ENCODE measurements at regions not wholly inside any gene's neighbourhood (a gene's known extent, or its start where the extent isn't known, plus 50 kb on each side); places are given as distances from the start of the nearest gene placed in this dataset.

DNA sequence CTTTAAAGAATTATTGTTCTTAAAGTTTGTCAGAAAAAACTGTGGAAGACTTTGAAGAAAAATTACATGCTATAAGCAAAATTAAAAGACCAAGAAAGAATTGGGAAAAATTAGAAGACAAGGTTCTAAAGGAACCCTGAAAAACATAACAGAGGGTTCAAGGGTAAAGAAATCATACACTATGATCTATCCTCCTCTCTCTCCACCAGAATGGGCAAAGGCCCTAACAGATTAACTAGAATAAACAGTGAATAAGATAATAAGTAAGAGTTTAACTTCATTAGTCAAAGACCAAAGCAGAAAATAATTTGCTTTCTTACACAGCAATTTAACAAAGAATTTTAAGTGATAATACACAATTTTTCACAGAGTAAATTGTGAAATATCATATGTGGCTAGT is 201.2 kb upstream of the PDE10A start:
- TF ChIP-seq EZH2 (optimal IDR thresholded peaks at IDR 0.05; ENCODE audit: low read depth, low read length) (no peak), EZH2phosphoT487 (IDR thresholded peaks at IDR 0.05; ENCODE audit: low read length) (no peak), CTCF (IDR thresholded peaks at IDR 0.05; ENCODE audit: low read length) (no peak)
- H3F3A ChIP-seq (ENCODE audit: insufficient read depth, low read length) = no peaks in the 10 kb centered on the region

DNA sequence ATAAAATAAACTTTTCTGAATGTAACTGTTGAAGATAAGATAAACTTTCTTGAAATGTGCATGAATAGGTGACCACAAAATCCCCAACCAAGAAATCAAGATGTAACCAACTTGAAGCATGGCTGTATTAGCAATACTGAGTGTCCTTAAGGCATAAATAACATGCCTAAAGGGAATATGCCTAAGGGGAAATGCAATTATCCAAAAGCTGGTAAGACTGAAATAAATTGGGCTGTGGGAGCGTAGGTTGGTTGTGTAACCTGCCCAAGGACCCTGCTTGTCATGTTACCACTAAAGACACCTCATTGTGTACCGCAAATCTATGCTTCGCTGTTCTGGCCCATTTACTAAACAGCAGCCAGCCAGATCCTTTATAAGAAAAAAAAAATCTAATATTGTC is 200.8 kb upstream of the PDE10A start:
- Histone ChIP-seq H3K9me2 (replicated peaks; ENCODE audit: insufficient read depth, low read length) (no peaks in the 10 kb centered on the region), H3F3A (ENCODE audit: insufficient read depth, low read length) (no peaks in the 10 kb centered on the region), H3K27ac (ENCODE audit: low read length) (no peak overlapping the region), H3K9ac (ENCODE audit: low read length) (no peak overlapping the region), H2AFZ (ENCODE audit: low read length) (no peak overlapping the region), H3K79me2 (ENCODE audit: low read length) (no peaks in the 10 kb centered on the region), H3K4me1 (ENCODE audit: low read length) (no peaks in the 10 kb centered on the region), H4K20me1 (ENCODE audit: insufficient read depth, low read length) (no peaks in the 10 kb centered on the region), H3K27me3 (replicated peaks; ENCODE audit: insufficient read depth, low read length) (no peaks in the 10 kb centered on the region), H3K4me3 (ENCODE audit: low read length) (no peak overlapping the region), H3K36me3 (replicated peaks; ENCODE audit: insufficient read depth, low read length) (no peaks in the 10 kb centered on the region), H3K9me3 (replicated peaks; ENCODE audit: insufficient read depth, low read length) (no peaks in the 10 kb centered on the region), H3K4me2 (ENCODE audit: low read depth, low read length) (no peak overlapping the region)
- DNase-seq = no peak
- TF ChIP-seq EZH2phosphoT487 (IDR thresholded peaks at IDR 0.05; ENCODE audit: low read length) (no peak), EZH2 (optimal IDR thresholded peaks at IDR 0.05; ENCODE audit: low read depth, low read length) (no peak)

More for the DNA sequence above, 201.2 kb upstream of the PDE10A start:
- no peaks in the 10 kb centered on the region for H3K9me2 ChIP-seq (replicated peaks; ENCODE audit: insufficient read depth, low read length)
- H3K79me2 ChIP-seq (ENCODE audit: low read length) = no peaks in the 10 kb centered on the region
- no peaks in the 10 kb centered on the region for H4K20me1 ChIP-seq (ENCODE audit: insufficient read depth, low read length)
- no peak overlapping the region for H3K27ac ChIP-seq (ENCODE audit: low read length)
- H2AFZ ChIP-seq (ENCODE audit: low read length) = no peak overlapping the region
- no peak overlapping the region for H3K4me2 ChIP-seq (ENCODE audit: low read depth, low read length)
- H3K9me3 ChIP-seq (replicated peaks; ENCODE audit: insufficient read depth, low read length) = no peaks in the 10 kb centered on the region
- no peaks in the 10 kb centered on the region for H3K4me1 ChIP-seq (ENCODE audit: low read length)
- no peaks in the 10 kb centered on the region for H3K27me3 ChIP-seq (replicated peaks; ENCODE audit: insufficient read depth, low read length)
- H3K4me3 ChIP-seq (ENCODE audit: low read length) = no peak overlapping the region
- no peaks in the 10 kb centered on the region for H3K36me3 ChIP-seq (replicated peaks; ENCODE audit: insufficient read depth, low read length)
- no peak overlapping the region for H3K9ac ChIP-seq (ENCODE audit: low read length)
- no peak for DNase-seq

- no peaks in the 10 kb centered on the region for H3K79me2 ChIP-seq (ENCODE audit: low read length)
- no peak overlapping the region for H3K9ac ChIP-seq (ENCODE audit: low read length)
- no peaks in the 10 kb centered on the region for H3K27me3 ChIP-seq (replicated peaks; ENCODE audit: insufficient read depth, low read length)
- H3K36me3 ChIP-seq (replicated peaks; ENCODE audit: insufficient read depth, low read length) = no peaks in the 10 kb centered on the region
- H3K9me2 ChIP-seq (replicated peaks; ENCODE audit: insufficient read depth, low read length) = no peaks in the 10 kb centered on the region
- H3K4me1 ChIP-seq (ENCODE audit: low read length) = no peaks in the 10 kb centered on the region
- DNase-seq = no peak
- H3K27ac ChIP-seq (ENCODE audit: low read length) = no peak overlapping the region
- no peak for TF ChIP-seq EZH2phosphoT487 (IDR thresholded peaks at IDR 0.05; ENCODE audit: low read length)
- TF ChIP-seq CTCF (IDR thresholded peaks at IDR 0.05; ENCODE audit: low read length) = no peak
- TF ChIP-seq EZH2 (optimal IDR thresholded peaks at IDR 0.05; ENCODE audit: low read depth, low read length) = no peak
- no peak overlapping the region for H3K4me3 ChIP-seq (ENCODE audit: low read length)
- H4K20me1 ChIP-seq (ENCODE audit: insufficient read depth, low read length) = no peaks in the 10 kb centered on the region
- no peaks in the 10 kb centered on the region for H3F3A ChIP-seq (ENCODE audit: insufficient read depth, low read length)
- no peaks in the 10 kb centered on the region for H3K9me3 ChIP-seq (replicated peaks; ENCODE audit: insufficient read depth, low read length)
- H3K4me2 ChIP-seq (ENCODE audit: low read depth, low read length) = no peak overlapping the region
- no peak overlapping the region for H2AFZ ChIP-seq (ENCODE audit: low read length)
Measured at GRCh38 chr6:165862813-165863212, 199.8 kb upstream of the PDE10A start.

DNA sequence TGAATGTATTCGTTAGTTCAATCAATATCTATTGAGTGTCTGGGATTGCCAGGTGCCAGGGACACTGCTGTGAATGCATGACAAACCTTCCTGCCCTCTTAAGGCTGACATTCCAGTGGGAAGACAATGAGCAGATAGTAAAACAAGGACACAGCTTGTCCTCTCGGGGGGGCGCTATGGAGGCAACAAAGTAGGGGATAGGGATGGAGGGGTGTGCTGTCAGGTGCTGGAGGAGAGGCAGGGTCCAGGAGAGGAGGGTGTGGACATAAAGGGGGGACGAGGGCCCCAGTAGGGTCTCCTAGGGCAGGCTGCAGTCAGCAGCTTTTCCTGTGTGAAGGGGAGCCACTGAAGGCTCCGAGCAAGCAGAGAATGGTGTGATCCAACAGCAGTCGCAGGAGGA is 198.2 kb upstream of the PDE10A start:
- no peak overlapping the region for H3K4me3 ChIP-seq (ENCODE audit: low read length)
- DNase-seq = no peak
- TF ChIP-seq CTCF (IDR thresholded peaks at IDR 0.05; ENCODE audit: low read length) = no peak
- no peak for TF ChIP-seq EZH2 (optimal IDR thresholded peaks at IDR 0.05; ENCODE audit: low read depth, low read length)
- no peak for TF ChIP-seq EZH2phosphoT487 (IDR thresholded peaks at IDR 0.05; ENCODE audit: low read length)
- H3K9me2 ChIP-seq (replicated peaks; ENCODE audit: insufficient read depth, low read length) = no peaks in the 10 kb centered on the region
- no peak overlapping the region for H3K27ac ChIP-seq (ENCODE audit: low read length)
- no peaks in the 10 kb centered on the region for H3F3A ChIP-seq (ENCODE audit: insufficient read depth, low read length)
- H3K79me2 ChIP-seq (ENCODE audit: low read length) = no peaks in the 10 kb centered on the region
- H3K4me2 ChIP-seq (ENCODE audit: low read depth, low read length) = no peak overlapping the region
- H3K36me3 ChIP-seq (replicated peaks; ENCODE audit: insufficient read depth, low read length) = no peaks in the 10 kb centered on the region
- no peak overlapping the region for H3K9ac ChIP-seq (ENCODE audit: low read length)
- no peak overlapping the region for H2AFZ ChIP-seq (ENCODE audit: low read length)
- no peaks in the 10 kb centered on the region for H4K20me1 ChIP-seq (ENCODE audit: insufficient read depth, low read length)
- no peaks in the 10 kb centered on the region for H3K4me1 ChIP-seq (ENCODE audit: low read length)
- no peaks in the 10 kb centered on the region for H3K9me3 ChIP-seq (replicated peaks; ENCODE audit: insufficient read depth, low read length)
- H3K27me3 ChIP-seq (replicated peaks; ENCODE audit: insufficient read depth, low read length) = no peaks in the 10 kb centered on the region

Measured in MM.1S (cell line).